BE2C (cell line): ENCODE measurements at regions not wholly inside any gene's neighbourhood (a gene's known extent, or its start where the extent isn't known, plus 50 kb on each side); places are given as distances from the start of the nearest gene placed in this dataset.

Experiments used
- DNase-seq: peaks from one replicate; pipeline ENCODE4 v3.0.0-alpha.2; 2020
- H3K27me3 ChIP-seq: fragments of 250-450 bp; sonication (Bioruptor Pico); 2 replicates; pipeline ENCODE4 v1.5.1; 2020; ENCODE audit warnings: mild to moderate bottlenecking
- H3K36me3 ChIP-seq: fragments of 250-450 bp; sonication (Bioruptor Pico); 2 replicates; pipeline ENCODE4 v1.5.1; 2020; ENCODE audit warnings: mild to moderate bottlenecking
- H3K4me1 ChIP-seq: fragments of 250-450 bp; sonication (Bioruptor Pico); 2 replicates; pipeline ENCODE4 v1.5.1; 2020
- H3K4me3 ChIP-seq: 2 replicates; pipeline ENCODE4 v1.5.1; 2011; ENCODE audit warnings: low read depth, low read length
- H3K9me3 ChIP-seq: fragments of 250-450 bp; sonication (Bioruptor Pico); 2 replicates; pipeline ENCODE4 v1.5.1; 2020
- CTCF ChIP-seq: IDR thresholded peaks from 2 replicates; pipeline ENCODE4 v1.5.1; 2012; ENCODE audit warnings: mild to moderate bottlenecking, low read depth, low read length

GRCh38 chr6:168884050-168884645 is 369.5 kb downstream of the THBS2 start:
- Histone ChIP-seq H3K4me3 (no peak overlapping the region), H3K27me3 (peaks cover 3% of the 10 kb centered on the region; the same call in 1 of the 2 replicates), H3K4me1 (no peaks in the 10 kb centered on the region), H3K9me3 (no peaks in the 10 kb centered on the region), H3K36me3 (no peaks in the 10 kb centered on the region)
- no peak for TF ChIP-seq CTCF
- DNase-seq: no peak

- H3K9me3 ChIP-seq: no peaks in the 10 kb centered on the region
- H3K36me3 ChIP-seq: no peaks in the 10 kb centered on the region
- H3K4me1 ChIP-seq: no peaks in the 10 kb centered on the region
- H3K27me3 ChIP-seq: peaks cover 3% of the 10 kb centered on the region; the same call in 1 of the 2 replicates
- H3K4me3 ChIP-seq: no peak overlapping the region
- no peak for TF ChIP-seq CTCF
- DNase-seq: no peak
These were observed 370.1 kb downstream of the THBS2 start for GRCh38 chr6:168883410-168884049.

- no peak overlapping the region for H3K4me3 ChIP-seq
- H3K4me1 ChIP-seq: no peaks in the 10 kb centered on the region
- H3K36me3 ChIP-seq: no peaks in the 10 kb centered on the region
- peaks cover 3% of the 10 kb centered on the region; the same call in 1 of the 2 replicates for H3K27me3 ChIP-seq
- no peak for TF ChIP-seq CTCF
- DNase-seq: no peak
- no peaks in the 10 kb centered on the region for H3K9me3 ChIP-seq
These were observed 373.4 kb downstream of the THBS2 start for GRCh38 chr6:168880271-168880670.

GRCh38 chr6:168877821-168878282 is 375.8 kb downstream of the THBS2 start:
- Histone ChIP-seq H3K9me3 (no peaks in the 10 kb centered on the region), H3K36me3 (no peaks in the 10 kb centered on the region), H3K4me1 (no peaks in the 10 kb centered on the region), H3K27me3 (peaks cover 3% of the 10 kb centered on the region; the same call in 1 of the 2 replicates), H3K4me3 (no peak overlapping the region)
- TF ChIP-seq CTCF: no peak
- DNase-seq: no peak

- no peak overlapping the region for H3K4me3 ChIP-seq
- 0 out of 2 replicates have a peak, but pooled peaks cover 3% of the 10 kb centered on the region for H3K27me3 ChIP-seq
- no peaks in the 10 kb centered on the region for H3K4me1 ChIP-seq
- no peaks in the 10 kb centered on the region for H3K9me3 ChIP-seq
- no peaks in the 10 kb centered on the region for H3K36me3 ChIP-seq
- no peak for TF ChIP-seq CTCF
- no peak for DNase-seq
These were observed 376.7 kb downstream of the THBS2 start for GRCh38 chr6:168876956-168877355.

GRCh38 chr6:168875811-168876576 is 377.7 kb downstream of the THBS2 start:
- no peak for DNase-seq
- TF ChIP-seq CTCF: no peak
- Histone ChIP-seq H3K27me3 (no peaks in the 10 kb centered on the region), H3K36me3 (no peaks in the 10 kb centered on the region), H3K9me3 (no peaks in the 10 kb centered on the region), H3K4me3 (no peak overlapping the region), H3K4me1 (no peaks in the 10 kb centered on the region)
